ENCODE measurements at regions not wholly inside any gene's neighbourhood (a gene's known extent, or its start where the extent isn't known, plus 50 kb on each side); places are given as distances from the start of the nearest gene placed in this dataset.
A peak's percentile ranks its signal among the peaks of the same experiment; 100 is the strongest.

GRCh38 chr9:105065098-105066088 lies 137.4 kb upstream of the ABCA1 start:
- no peak for DNase-seq

GRCh38 chr9:105066275-105066865 lies 138.4 kb upstream of the ABCA1 start:
- no peak for DNase-seq

- peak; percentile 88 for DNase-seq
Observed at GRCh38 chr9:105067895-105068580, 140.1 kb upstream of the ABCA1 start.

- DNase-seq, result no peak
Observed at GRCh38 chr9:105069285-105069684, 141.3 kb upstream of the ABCA1 start.

GRCh38 chr9:105069696-105070095 lies 141.7 kb upstream of the ABCA1 start:
- peak; percentile 22 for DNase-seq

- no peak for DNase-seq
Observed at GRCh38 chr9:105070176-105070575, 142.2 kb upstream of the ABCA1 start.

GRCh38 chr9:105072476-105072875 lies 144.5 kb upstream of the ABCA1 start:
- no peak for DNase-seq

- peak; percentile 18 for DNase-seq
Observed at GRCh38 chr9:105073147-105073546, 145.2 kb upstream of the ABCA1 start.

GRCh38 chr9:105074491-105074890 lies 146.5 kb upstream of the ABCA1 start:
- DNase-seq, result no peak

GRCh38 chr9:105076729-105077128 lies 148.8 kb upstream of the ABCA1 start:
- no peak for DNase-seq

- DNase-seq, result no peak
Observed at GRCh38 chr9:105079457-105079856, 151.5 kb upstream of the ABCA1 start.

GRCh38 chr9:105082843-105083242 lies 154.9 kb upstream of the ABCA1 start:
- no peak for DNase-seq

GRCh38 chr9:105083256-105083655 lies 155.3 kb upstream of the ABCA1 start:
- DNase-seq, result no peak

GRCh38 chr9:105087910-105088898 lies 156.2 kb upstream of the SLC44A1 start:
- DNase-seq, result no peak

- no peak for DNase-seq
Observed at GRCh38 chr9:105089874-105090273, 154.6 kb upstream of the SLC44A1 start.

- no peak for DNase-seq
Observed at GRCh38 chr9:105091004-105091640, 153.3 kb upstream of the SLC44A1 start.

GRCh38 chr9:105093685-105094084 lies 150.8 kb upstream of the SLC44A1 start:
- no peak for DNase-seq

- DNase-seq, result no peak
Observed at GRCh38 chr9:105098370-105098769, 146.1 kb upstream of the SLC44A1 start.

GRCh38 chr9:105103776-105104175 lies 140.7 kb upstream of the SLC44A1 start:
- peak; percentile 10 for DNase-seq

- no peak for DNase-seq
Observed at GRCh38 chr9:105114318-105114717, 130.1 kb upstream of the SLC44A1 start.

- DNase-seq, result no peak
Observed at GRCh38 chr9:105114964-105115728, 129.3 kb upstream of the SLC44A1 start.
